H1 (cell line): ENCODE measurements at regions not wholly inside any gene's neighbourhood (a gene's known extent, or its start where the extent isn't known, plus 50 kb on each side); places are given as distances from the start of the nearest gene placed in this dataset.

Experiments
- CTCF ChIA-PET: fragments of 300-600 bp; sonication (Branson Sonifier 250); formaldehyde crosslinking; loops from one replicate; lab custom pipeline; 2021; ENCODE audit not compliant: partially characterized antibody; lab: Charles Lee
- POLR2A ChIA-PET: fragments of 300-600 bp; sonication (Branson Sonifier 250); formaldehyde crosslinking; loops from one replicate; lab custom pipeline; 2021; ENCODE audit warnings: inconsistent platforms; ENCODE audit not compliant: partially characterized antibody; lab: Charles Lee
- DNase-seq, 2 experiments: peaks; one replicate each; pipeline versions ENCODE4 v3.0.0 to v3.0.0-alpha.2; 2010 to 2022; ENCODE audit warnings: low spot score in 2 of 2, low read depth in 1 of 2, mixed read lengths in 1 of 2
- FAIRE-seq: peaks from 2 replicates; lab custom pipeline; 2011; peaks lifted over from hg19 to GRCh38; lab: Jason Lieb, UNC
- H2AFZ ChIP-seq: 2 replicates; pipeline ENCODE4 v1.8.1; 2012; ENCODE audit warnings: low read length, inconsistent platforms
- H2AK5ac ChIP-seq: 2 replicates; pipeline ENCODE4 v1.6.1; 2013; ENCODE audit warnings: low read depth, low read length
- H2BK120ac ChIP-seq: replicated peaks from 2 replicates; pipeline ENCODE3; 2013; ENCODE audit warnings: low read depth, low read length, inconsistent platforms
- H2BK12ac ChIP-seq: 2 replicates; pipeline ENCODE4 v1.6.1; 2013; ENCODE audit warnings: low read depth, low read length
- H2BK15ac ChIP-seq: 2 replicates; pipeline ENCODE4 v1.6.1; 2013; ENCODE audit warnings: low read length
- H2BK20ac ChIP-seq: 2 replicates; pipeline ENCODE4 v1.6.1; 2013; ENCODE audit warnings: low read length
- H2BK5ac ChIP-seq: 2 replicates; pipeline ENCODE4 v1.6.1; 2013; ENCODE audit warnings: low read depth, low read length
- H3K14ac ChIP-seq: 2 replicates; pipeline ENCODE4 v1.6.1; 2013; ENCODE audit warnings: inconsistent platforms; ENCODE audit not compliant: insufficient read length
- H3K18ac ChIP-seq: 2 replicates; pipeline ENCODE4 v1.6.1; 2013; ENCODE audit warnings: low read length; ENCODE audit errors: extremely low read depth
- H3K23ac ChIP-seq: 2 replicates; pipeline ENCODE4 v1.6.1; 2013; ENCODE audit warnings: inconsistent platforms; ENCODE audit not compliant: insufficient read length
- H3K23me2 ChIP-seq: 2 replicates; pipeline ENCODE4 v1.6.1; 2013; ENCODE audit warnings: low read depth, low read length
- H3K27ac ChIP-seq: 2 replicates; pipeline ENCODE4 v1.6.1; 2011; ENCODE audit warnings: low read depth, low read length, inconsistent platforms
- H3K27me3 ChIP-seq, 4 experiments: replicated peaks in 1 of 4; 1 replicate in 1 of 4; 2 replicates in 3 of 4; pipeline versions ENCODE4 v1.6.1 to v1.8.1; 2011 to 2013; ENCODE audit warnings: low read length in 3 of 4, mild to moderate bottlenecking in 3 of 4, inconsistent platforms in 2 of 4, mixed read lengths in 2 of 4, moderate library complexity in 1 of 4; ENCODE audit not compliant: control insufficient read depth in 3 of 4, insufficient read depth in 3 of 4; ENCODE audit errors: extremely low read depth in 1 of 4
- H3K36me3 ChIP-seq, 4 experiments: 2 replicates each; pipeline versions ENCODE4 v1.6.1 to v1.8.1; 2011 to 2013; ENCODE audit warnings: mild to moderate bottlenecking in 4 of 4, low read length in 3 of 4, moderate library complexity in 2 of 4, control low read depth in 1 of 4, inconsistent platforms in 1 of 4; ENCODE audit not compliant: insufficient read depth in 4 of 4, control insufficient read depth in 2 of 4
- H3K4ac ChIP-seq: replicated peaks from 2 replicates; pipeline ENCODE3; 2013; ENCODE audit warnings: low read length, low read depth, mixed read lengths, inconsistent platforms; ENCODE audit not compliant: insufficient read length
- H3K4me1 ChIP-seq, 4 experiments: replicated peaks in 1 of 4; 1 replicate in 1 of 4; 2 replicates in 3 of 4; pipeline versions ENCODE4 v1.6.1 to v1.8.1; 2011 to 2013; ENCODE audit warnings: low read length in 3 of 4, inconsistent platforms in 2 of 4, mixed read lengths in 1 of 4; ENCODE audit not compliant: insufficient read depth in 4 of 4, control insufficient read depth in 3 of 4
- H3K4me2 ChIP-seq, 2 experiments: 2 replicates each; pipeline versions ENCODE4 v1.6.1 to v1.8.1; 2011 to 2013; ENCODE audit warnings: low read depth in 2 of 2, low read length in 2 of 2, control low read depth in 1 of 2, inconsistent platforms in 1 of 2, mild to moderate bottlenecking in 1 of 2; ENCODE audit not compliant: insufficient read depth in 1 of 2
- H3K4me3 ChIP-seq, 4 experiments: fragments of 200-600, 300-600 bp in 1 of 4; sonication (generic), shearing (Covaris generic), sonication (Bioruptor Twin) in 1 of 4; 2 replicates each; pipeline versions ENCODE4 v1.5.1 to v1.8.1; 2011 to 2016; ENCODE audit warnings: low read length in 4 of 4, low read depth in 3 of 4, control low read depth in 2 of 4, inconsistent platforms in 2 of 4, mild to moderate bottlenecking in 2 of 4, mixed read lengths in 1 of 4, moderate library complexity in 1 of 4; ENCODE audit not compliant: insufficient read depth in 2 of 4; ENCODE audit errors: extremely low read depth in 1 of 4
- H3K56ac ChIP-seq: replicated peaks from 2 replicates; pipeline ENCODE3; 2013; ENCODE audit warnings: low read depth, mild to moderate bottlenecking, mixed read lengths, low read length, inconsistent platforms; ENCODE audit not compliant: insufficient read length
- H3K79me1 ChIP-seq: 2 replicates; pipeline ENCODE4 v1.6.1; 2013; ENCODE audit warnings: low read depth, low read length, control low read depth
- H3K79me2 ChIP-seq, 2 experiments: 2 replicates each; pipeline versions ENCODE4 v1.6.1 to v1.8.1; 2012 to 2013; ENCODE audit warnings: low read length in 2 of 2, mild to moderate bottlenecking in 2 of 2, inconsistent platforms in 1 of 2; ENCODE audit not compliant: insufficient read depth in 2 of 2, control insufficient read depth in 1 of 2
- H3K9ac ChIP-seq, 4 experiments: replicated peaks in 1 of 4; 1 replicate in 1 of 4; 2 replicates in 3 of 4; pipeline versions ENCODE4 v1.6.1 to v1.8.1; 2011 to 2013; ENCODE audit warnings: low read depth in 3 of 4, low read length in 3 of 4, control low read depth in 2 of 4, mild to moderate bottlenecking in 2 of 4, moderate library complexity in 2 of 4, inconsistent platforms in 1 of 4; ENCODE audit errors: extremely low read depth in 1 of 4
- H3K9me3 ChIP-seq, 2 experiments: 2 replicates each; pipeline versions ENCODE4 v1.6.1 to v1.8.1; 2012 to 2013; ENCODE audit warnings: mild to moderate bottlenecking in 2 of 2, moderate library complexity in 2 of 2, control low read depth in 1 of 2, inconsistent platforms in 1 of 2, low read depth in 1 of 2, low read length in 1 of 2, mixed read lengths in 1 of 2; ENCODE audit not compliant: insufficient read depth in 2 of 2
- H4K20me1 ChIP-seq, 2 experiments: replicated peaks in 1 of 2; 2 replicates each; pipeline versions ENCODE3 to v1.8.1; 2011 to 2013; ENCODE audit warnings: inconsistent platforms in 2 of 2, low read length in 2 of 2, mild to moderate bottlenecking in 1 of 2; ENCODE audit not compliant: insufficient read depth in 2 of 2, control insufficient read depth in 1 of 2
- H4K5ac ChIP-seq: 2 replicates; pipeline ENCODE4 v1.6.1; 2013; ENCODE audit warnings: low read length, low read depth, mixed read lengths, inconsistent platforms; ENCODE audit not compliant: insufficient read length
- H4K8ac ChIP-seq: 2 replicates; pipeline ENCODE4 v1.8.0; 2013; ENCODE audit warnings: mild to moderate bottlenecking, moderate library complexity, low read length, inconsistent platforms; ENCODE audit not compliant: insufficient read depth; ENCODE audit errors: extremely low read depth
- H4K91ac ChIP-seq: replicated peaks from 2 replicates; pipeline ENCODE3; 2013; ENCODE audit warnings: low read length, mixed read lengths, inconsistent platforms; ENCODE audit not compliant: insufficient read length
- SP4 ChIP-seq: IDR thresholded peaks from 2 replicates; pipeline ENCODE4 v1.6.1; 2012; ENCODE audit warnings: low read length, inconsistent platforms
- WGBS, 2 experiments: shearing (Covaris generic) in 1 of 2; methylation state at CpG; one replicate each; pipeline versions ENCODE4 v1.1.6 to v1.1.7; 2013 to 2015; ENCODE audit warnings: low lambda C conversion rate in 2 of 2, mixed read lengths in 2 of 2, inconsistent platforms in 1 of 2, low coverage in 1 of 2, missing lambda C conversion rate in 1 of 2; ENCODE audit not compliant: insufficient replicate concordance in 2 of 2, insufficient coverage in 1 of 2, insufficient read length in 1 of 2; ENCODE audit errors: extremely low coverage in 1 of 2, missing lambda C conversion rate in 1 of 2; 5-methylcytosine and 5-hydroxymethylcytosine counted together

DNA sequence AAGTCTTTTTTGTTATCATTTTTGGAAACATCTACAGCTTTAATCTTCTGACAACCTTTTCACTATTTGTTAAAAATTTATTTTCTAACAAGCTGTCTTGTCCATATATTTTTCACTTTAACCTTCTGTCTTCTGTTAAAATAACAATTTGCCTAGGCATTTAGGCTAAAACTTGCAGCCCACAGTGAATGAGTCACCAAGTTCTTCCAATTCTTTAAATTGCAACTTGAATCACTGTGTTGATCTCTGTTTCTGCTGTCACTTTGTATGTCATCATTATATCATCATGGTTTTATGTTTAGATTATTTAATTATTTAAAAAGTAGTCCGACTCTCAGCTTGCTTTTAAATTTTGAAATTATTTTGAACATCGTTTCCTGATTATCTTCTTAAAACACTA is 473.8 kb upstream of the PTPRD start:
- Histone ChIP-seq H2AK5ac (no peak overlapping the region), H3K79me2 (no peaks in the 10 kb centered on the region), H3K4me2 (no peak overlapping the region), H3K36me3 (no peaks in the 10 kb centered on the region), H2BK20ac (no peak overlapping the region), H3K79me1 (no peaks in the 10 kb centered on the region), H3K23ac (no peak overlapping the region), H3K9me3 (no peaks in the 10 kb centered on the region), H4K5ac (no peak overlapping the region), H3K27ac (no peak overlapping the region), H4K8ac (no peak overlapping the region), H3K18ac (no peak overlapping the region), H4K91ac (no peak overlapping the region), H3K4ac (no peak overlapping the region), H2BK120ac (no peak overlapping the region), H2BK5ac (no peak overlapping the region), H3K23me2 (no peaks in the 10 kb centered on the region), H3K56ac (no peak overlapping the region), H3K9ac (no peak overlapping the region), H2BK15ac (no peak overlapping the region), H3K4me1 (no peaks in the 10 kb centered on the region), H3K14ac (no peak overlapping the region), H2BK12ac (no peak overlapping the region), H3K4me3 (no peak overlapping the region), H2AFZ (no peak overlapping the region), H4K20me1 (no peaks in the 10 kb centered on the region), H3K27me3 (no peaks in the 10 kb centered on the region)
- FAIRE-seq (no peak), DNase-seq (no peak)
- POLR2A ChIA-PET, result no interaction called here
- TF ChIP-seq SP4, result no peak
- CTCF ChIA-PET, result interaction anchor here (1.4 kb wide), 1 partner anchor 10 kb away, joined by 3 read pairs; no protein-coding TSS in a partner anchor
- WGBS, 2 experiments, result 98% methylated on average over 2 of the region's 2 CpGs; no CpG with 5 or more reads in 1 of the 2 experiments
